ENCODE measurements at regions not wholly inside any gene's neighbourhood (a gene's known extent, or its start where the extent isn't known, plus 50 kb on each side); places are given as distances from the start of the nearest gene placed in this dataset.

DNA sequence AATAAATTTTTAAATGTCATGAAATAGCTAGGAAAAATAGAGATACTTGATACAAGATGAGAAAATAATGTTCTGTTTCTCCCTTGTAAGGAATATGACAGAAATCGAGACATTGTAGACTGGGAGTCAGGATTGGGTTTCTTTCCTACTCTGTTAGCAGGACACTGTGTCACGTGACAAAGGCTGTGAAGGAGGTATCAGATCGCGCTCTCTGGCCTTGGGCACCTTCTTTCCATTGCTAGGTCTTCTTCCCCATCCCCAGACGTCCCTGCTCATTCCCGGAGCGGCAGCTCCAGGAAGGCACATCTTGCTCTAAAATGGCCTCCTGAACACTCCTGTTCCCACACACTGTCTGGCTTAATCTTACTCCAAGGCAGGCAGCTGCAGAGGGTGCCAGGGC lies 133.4 kb downstream of the TM9SF2 start:
- Histone ChIP-seq H3K27ac (no peak overlapping the region), H3K4me3 (ENCODE audit: low read depth in 1 of 2, low read length in 1 of 2) (no peak overlapping the region), H3K4me1 (ENCODE audit: control insufficient read depth in 1 of 2, insufficient read depth in 1 of 2, low read depth in 1 of 2, low read length in 1 of 2) (no peaks in the 10 kb centered on the region), H3K9me3 (no peaks in the 10 kb centered on the region), H3K36me3 (no peaks in the 10 kb centered on the region), H3K27me3 (no peaks in the 10 kb centered on the region)
- no peak for TF ChIP-seq CTCF (IDR thresholded peaks at IDR 0.05)

- H3K4me3 ChIP-seq (ENCODE audit: low read depth in 1 of 2, low read length in 1 of 2) = no peak overlapping the region
- no peaks in the 10 kb centered on the region for H3K9me3 ChIP-seq
- no peak for TF ChIP-seq CTCF (IDR thresholded peaks at IDR 0.05)
- no peaks in the 10 kb centered on the region for H3K36me3 ChIP-seq
- no peaks in the 10 kb centered on the region for H3K27me3 ChIP-seq
- H3K27ac ChIP-seq = no peak overlapping the region
- H3K4me1 ChIP-seq (ENCODE audit: control insufficient read depth in 1 of 2, insufficient read depth in 1 of 2, low read depth in 1 of 2, low read length in 1 of 2) = no peaks in the 10 kb centered on the region
These were observed 129.1 kb downstream of the TM9SF2 start for GRCh38 chr13:99630269-99630898.

GRCh38 chr13:99629641-99630040 lies 128.4 kb downstream of the TM9SF2 start:
- Histone ChIP-seq H3K4me1 (ENCODE audit: control insufficient read depth in 1 of 2, insufficient read depth in 1 of 2, low read depth in 1 of 2, low read length in 1 of 2) (no peaks in the 10 kb centered on the region), H3K27me3 (no peaks in the 10 kb centered on the region), H3K4me3 (ENCODE audit: low read depth in 1 of 2, low read length in 1 of 2) (no peak overlapping the region), H3K9me3 (no peaks in the 10 kb centered on the region), H3K27ac (no peak overlapping the region), H3K36me3 (no peaks in the 10 kb centered on the region)
- no peak for TF ChIP-seq CTCF (IDR thresholded peaks at IDR 0.05)

- no peaks in the 10 kb centered on the region for H3K36me3 ChIP-seq
- H3K27ac ChIP-seq = no peak overlapping the region
- no peaks in the 10 kb centered on the region for H3K27me3 ChIP-seq
- H3K4me3 ChIP-seq (ENCODE audit: low read depth in 1 of 2, low read length in 1 of 2) = no peak overlapping the region
- no peaks in the 10 kb centered on the region for H3K4me1 ChIP-seq (ENCODE audit: control insufficient read depth in 1 of 2, insufficient read depth in 1 of 2, low read depth in 1 of 2, low read length in 1 of 2)
- TF ChIP-seq CTCF (IDR thresholded peaks at IDR 0.05) = no peak
- H3K9me3 ChIP-seq = no peaks in the 10 kb centered on the region
These were observed 127.2 kb downstream of the TM9SF2 start for GRCh38 chr13:99628442-99628841.

DNA sequence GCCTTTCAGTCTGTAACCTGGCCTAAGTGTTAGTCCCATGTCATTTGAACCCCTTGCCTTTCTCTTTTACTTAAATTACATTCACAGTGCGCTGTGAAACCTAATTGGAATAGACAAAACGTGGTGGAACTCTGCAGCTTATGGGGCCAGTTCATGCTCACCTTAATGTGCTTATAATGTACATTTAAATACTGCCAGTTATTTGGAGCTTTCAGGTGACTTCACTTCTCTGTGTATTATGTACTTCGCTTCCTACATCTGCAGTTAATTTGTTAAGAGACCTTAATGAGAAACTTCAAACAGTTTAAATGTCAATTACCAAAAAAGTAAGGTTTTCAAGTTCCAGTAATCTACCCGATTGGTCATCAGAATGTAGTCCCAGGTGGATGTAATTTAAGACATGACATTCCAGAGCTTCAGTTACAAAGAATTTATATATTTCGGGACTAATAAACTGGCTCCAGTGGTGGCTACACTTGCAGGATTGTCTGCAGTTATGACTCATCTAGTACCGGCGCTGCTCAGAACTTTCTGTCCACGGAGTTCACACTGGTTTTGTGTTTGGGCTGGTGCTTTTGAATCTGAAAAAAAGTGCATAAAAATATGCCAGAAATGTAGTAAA lies 125.3 kb downstream of the TM9SF2 start:
- Histone ChIP-seq H3K4me3 (ENCODE audit: low read depth in 1 of 2, low read length in 1 of 2) (no peak overlapping the region), H3K27me3 (no peaks in the 10 kb centered on the region), H3K9me3 (no peaks in the 10 kb centered on the region), H3K27ac (no peak overlapping the region), H3K4me1 (ENCODE audit: control insufficient read depth in 1 of 2, insufficient read depth in 1 of 2, low read depth in 1 of 2, low read length in 1 of 2) (no peaks in the 10 kb centered on the region), H3K36me3 (no peaks in the 10 kb centered on the region)
- no peak for TF ChIP-seq CTCF (IDR thresholded peaks at IDR 0.05)

Data from neutrophil (primary cell).